ENCODE measurements at regions not wholly inside any gene's neighbourhood (a gene's known extent, or its start where the extent isn't known, plus 50 kb on each side); places are given as distances from the start of the nearest gene placed in this dataset.
"Not testable (repeated sequence)": the region's sequence is repeated elsewhere in the genome, so short reads cannot be mapped to it uniquely, and the experiment has no call there.

DNA sequence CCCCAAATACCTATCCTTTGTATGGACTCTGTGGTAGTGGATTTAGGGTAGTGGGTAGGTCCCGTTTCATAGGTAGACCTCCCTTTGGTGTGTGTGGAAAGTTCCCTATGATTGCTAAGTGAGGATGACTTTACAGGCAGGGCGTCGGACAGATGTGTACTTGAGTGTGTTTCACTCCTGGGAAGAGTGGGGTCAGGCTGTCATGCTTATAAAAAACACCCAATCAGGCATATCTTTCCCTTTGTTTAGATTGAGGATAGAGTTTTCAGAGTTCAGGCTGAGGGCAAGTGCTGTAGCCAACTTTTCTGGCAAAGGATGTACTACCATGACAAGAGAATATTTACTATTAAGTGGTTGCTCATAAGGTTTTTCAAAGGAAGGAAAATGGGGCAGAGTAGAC is 242.0 kb downstream of the YTHDC2 start:
- peaks cover 3% of the 10 kb centered on the region for H3K27me3 Mint-ChIP-seq
- H3K4me1 Mint-ChIP-seq, result no peaks in the 10 kb centered on the region
- H3K9me3 Mint-ChIP-seq, result no peaks in the 10 kb centered on the region
- no peak for ATAC-seq (replicated peaks)
- H3K4me3 Mint-ChIP-seq, result no peak overlapping the region
- H3K36me3 Mint-ChIP-seq (ENCODE audit: low read depth), result no peaks in the 10 kb centered on the region
- H3K27ac Mint-ChIP-seq, result no peak overlapping the region

DNA sequence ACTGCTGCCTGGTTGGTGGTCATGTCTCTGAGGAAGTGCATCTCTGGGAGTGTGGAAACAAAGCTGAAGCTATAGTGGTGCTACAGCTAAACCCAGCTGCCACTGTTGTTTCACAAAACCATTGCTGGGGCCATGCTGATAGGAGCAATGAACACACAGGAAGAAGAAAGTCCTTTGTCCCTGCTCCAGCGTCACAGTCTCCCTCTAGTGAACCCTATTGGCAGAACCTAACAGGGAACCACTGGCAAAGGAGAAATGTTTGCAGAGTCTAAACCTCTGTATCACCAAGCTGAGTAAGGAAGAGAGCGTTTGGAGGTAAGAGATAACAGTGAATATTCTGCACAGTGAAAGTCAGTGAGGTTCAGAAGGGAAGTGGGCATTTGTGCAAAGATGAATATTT is 244.0 kb downstream of the YTHDC2 start:
- Mint-ChIP-seq H3K27ac (no peak overlapping the region), H3K36me3 (ENCODE audit: low read depth) (no peaks in the 10 kb centered on the region), H3K9me3 (no peaks in the 10 kb centered on the region), H3K4me3 (no peak overlapping the region), H3K4me1 (no peaks in the 10 kb centered on the region), H3K27me3 (peaks cover 3% of the 10 kb centered on the region)
- ATAC-seq (replicated peaks), result no peak

DNA sequence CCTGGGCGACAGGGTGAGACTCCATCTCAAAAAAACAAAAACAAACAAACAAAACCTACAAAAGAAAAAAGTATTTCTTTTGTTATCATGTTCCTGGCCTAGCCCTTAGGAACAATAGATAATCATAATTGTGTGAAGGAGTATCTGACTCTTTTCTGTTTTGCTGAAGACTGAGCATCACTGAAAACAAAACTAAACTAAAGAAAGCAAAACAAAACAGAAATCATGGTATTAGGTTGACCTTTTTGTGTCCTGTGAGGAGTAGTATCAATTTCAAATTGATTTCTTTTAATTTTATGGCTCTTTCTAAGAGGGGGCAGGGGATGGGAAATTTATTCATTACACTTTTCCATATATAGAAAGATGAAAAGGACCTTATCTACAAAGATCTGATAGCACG is 246.0 kb downstream of the YTHDC2 start:
- no peak overlapping the region for H3K27ac Mint-ChIP-seq
- H3K27me3 Mint-ChIP-seq, result peaks cover 3% of the 10 kb centered on the region
- no peaks in the 10 kb centered on the region for H3K36me3 Mint-ChIP-seq (ENCODE audit: low read depth)
- no peaks in the 10 kb centered on the region for H3K9me3 Mint-ChIP-seq
- H3K4me1 Mint-ChIP-seq, result no peaks in the 10 kb centered on the region
- ATAC-seq (replicated peaks), result no peak
- no peak overlapping the region for H3K4me3 Mint-ChIP-seq

DNA sequence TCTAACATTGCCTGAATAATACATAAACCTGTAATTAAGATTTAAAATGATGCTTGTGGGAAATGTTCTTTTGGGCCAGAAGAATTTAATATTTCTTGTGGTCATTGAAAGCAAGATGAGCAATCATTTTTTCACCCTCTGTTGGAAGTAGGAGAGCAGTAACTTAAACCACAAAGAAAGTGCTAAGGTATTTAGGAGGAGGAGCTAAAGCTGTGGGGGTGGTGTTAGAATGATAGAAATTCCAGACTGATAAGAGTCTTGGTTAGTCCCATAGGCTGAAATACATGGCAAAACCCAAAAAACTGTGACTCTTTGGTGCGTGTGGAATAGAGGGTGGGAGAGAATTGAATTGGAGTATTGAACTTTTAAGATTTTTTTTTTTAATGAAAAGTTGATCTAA is 247.0 kb downstream of the YTHDC2 start:
- H3K4me3 Mint-ChIP-seq, result no peak overlapping the region
- H3K36me3 Mint-ChIP-seq (ENCODE audit: low read depth), result no peaks in the 10 kb centered on the region
- no peak overlapping the region for H3K27ac Mint-ChIP-seq
- peaks cover 3% of the 10 kb centered on the region for H3K27me3 Mint-ChIP-seq
- no peak for ATAC-seq (replicated peaks)
- H3K9me3 Mint-ChIP-seq, result no peaks in the 10 kb centered on the region
- no peaks in the 10 kb centered on the region for H3K4me1 Mint-ChIP-seq

DNA sequence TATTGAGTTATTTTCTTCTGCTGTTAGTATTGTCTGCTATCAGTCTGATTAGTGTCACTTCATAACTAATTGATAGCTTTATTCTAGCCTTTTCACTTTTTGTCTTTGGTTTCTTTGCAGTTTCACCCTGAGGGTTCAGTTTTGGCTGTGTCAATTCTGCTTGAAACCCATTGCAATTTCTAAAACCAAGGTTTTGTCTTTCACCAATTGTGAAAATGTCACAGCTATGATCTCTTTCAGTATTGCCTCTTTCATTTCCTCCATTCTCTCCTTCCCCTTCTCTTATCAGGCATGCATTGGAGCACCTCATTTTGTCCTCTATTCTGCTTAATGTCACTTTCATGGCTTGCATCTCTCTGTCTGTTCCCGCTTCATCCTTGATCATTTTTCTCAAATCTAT is 248.1 kb downstream of the YTHDC2 start:
- Mint-ChIP-seq H3K9me3 (no peaks in the 10 kb centered on the region), H3K27me3 (peaks cover 3% of the 10 kb centered on the region), H3K36me3 (ENCODE audit: low read depth) (no peaks in the 10 kb centered on the region), H3K4me1 (no peaks in the 10 kb centered on the region), H3K27ac (no peak overlapping the region), H3K4me3 (no peak overlapping the region)
- ATAC-seq (replicated peaks), result no peak

DNA sequence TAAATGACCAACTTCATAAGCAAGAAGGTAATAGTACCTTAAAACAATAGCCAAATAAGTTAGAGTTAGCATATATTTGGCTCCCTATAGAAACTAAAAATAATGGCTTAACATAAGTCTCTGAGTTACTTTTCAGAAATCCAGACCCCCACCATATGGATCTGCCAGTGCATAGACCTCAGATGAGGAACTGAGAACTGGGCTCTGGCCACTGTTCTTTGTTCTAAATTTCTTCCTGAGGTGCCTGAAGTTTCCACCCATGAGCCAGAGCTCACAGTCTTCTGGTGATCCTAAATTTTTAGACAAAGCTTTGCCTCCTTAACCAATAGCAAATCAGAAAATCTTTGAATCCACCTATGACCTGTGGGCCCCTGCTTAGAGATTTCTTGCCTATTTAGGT is 250.9 kb downstream of the YTHDC2 start:
- no peaks in the 10 kb centered on the region for H3K4me1 Mint-ChIP-seq
- H3K36me3 Mint-ChIP-seq (ENCODE audit: low read depth), result no peaks in the 10 kb centered on the region
- H3K27me3 Mint-ChIP-seq, result no peaks in the 10 kb centered on the region
- H3K9me3 Mint-ChIP-seq, result peaks cover 6% of the 10 kb centered on the region
- ATAC-seq (replicated peaks), result no peak
- no peak overlapping the region for H3K4me3 Mint-ChIP-seq
- H3K27ac Mint-ChIP-seq, result no peak overlapping the region

DNA sequence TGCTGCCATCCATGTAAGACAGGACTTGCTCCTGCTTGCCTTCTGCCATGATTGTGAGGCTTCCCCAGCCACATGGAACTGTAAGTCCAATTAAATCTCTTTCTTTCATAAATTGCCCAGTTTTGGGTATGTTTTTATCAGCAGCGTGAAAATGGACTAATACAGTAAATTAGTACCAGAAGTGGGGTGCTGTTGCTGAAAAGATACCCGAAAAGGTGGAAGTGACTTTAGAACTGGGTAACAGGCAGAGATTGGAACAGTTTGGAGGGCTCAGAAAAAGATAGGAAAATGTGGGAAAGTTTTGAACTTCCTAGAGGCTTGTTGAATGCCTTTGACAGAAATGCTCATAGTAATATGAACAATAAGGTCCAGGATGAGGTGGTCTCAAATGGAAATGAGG is 253.3 kb downstream of the YTHDC2 start:
- H3K4me3 Mint-ChIP-seq; H3K27ac Mint-ChIP-seq; H3K9me3 Mint-ChIP-seq; ATAC-seq (replicated peaks); H3K27me3 Mint-ChIP-seq; H3K36me3 Mint-ChIP-seq (ENCODE audit: low read depth); H3K4me1 Mint-ChIP-seq: not testable (repeated sequence)

DNA sequence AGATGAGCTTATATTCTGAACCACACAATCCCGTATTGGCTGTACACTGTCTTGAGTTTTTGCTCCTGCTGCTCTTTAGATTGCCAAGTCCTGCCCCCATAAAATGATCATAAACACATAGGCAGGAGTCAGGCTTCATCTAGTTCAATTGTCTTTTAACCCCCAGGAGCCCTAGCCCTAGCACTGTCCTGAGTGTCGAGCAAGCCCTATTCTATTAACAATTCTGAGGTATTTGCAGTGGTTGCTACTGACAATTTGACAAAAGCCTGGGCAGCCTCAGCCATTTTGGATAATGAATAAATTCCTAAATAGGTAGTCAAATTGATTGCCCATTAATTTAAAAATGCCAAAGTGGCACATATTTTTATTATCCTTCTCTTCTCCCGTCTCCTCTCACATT is 257.2 kb downstream of the YTHDC2 start:
- peaks cover 6% of the 10 kb centered on the region for H3K9me3 Mint-ChIP-seq
- H3K4me3 Mint-ChIP-seq, result no peak overlapping the region
- ATAC-seq (replicated peaks), result no peak
- no peaks in the 10 kb centered on the region for H3K36me3 Mint-ChIP-seq (ENCODE audit: low read depth)
- no peak overlapping the region for H3K27ac Mint-ChIP-seq
- peaks cover 3% of the 10 kb centered on the region for H3K27me3 Mint-ChIP-seq
- H3K4me1 Mint-ChIP-seq, result no peaks in the 10 kb centered on the region

DNA sequence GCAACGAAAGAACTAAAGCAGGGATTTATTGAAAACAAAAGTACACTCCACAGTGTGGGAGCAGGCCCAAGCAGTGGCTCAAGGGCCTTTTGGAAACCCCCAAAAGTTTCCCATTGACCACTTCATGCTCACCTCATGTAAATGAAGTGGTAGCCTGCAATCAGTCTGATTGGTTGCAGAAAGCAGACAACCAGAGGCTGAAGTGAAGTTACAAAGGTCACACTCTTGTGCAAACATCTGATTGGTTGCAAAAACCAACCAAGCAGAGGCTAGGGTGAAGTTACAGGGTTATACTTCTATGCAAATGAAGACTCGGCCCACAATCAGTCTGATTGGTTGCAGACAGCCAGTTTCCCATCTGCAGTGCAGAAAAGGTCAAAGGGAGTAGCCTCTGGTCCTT is 258.0 kb downstream of the YTHDC2 start:
- no peak overlapping the region for H3K4me3 Mint-ChIP-seq
- peaks cover 6% of the 10 kb centered on the region for H3K27me3 Mint-ChIP-seq
- no peak overlapping the region for H3K27ac Mint-ChIP-seq
- H3K9me3 Mint-ChIP-seq, result peaks cover 6% of the 10 kb centered on the region
- ATAC-seq (replicated peaks), result no peak
- H3K36me3 Mint-ChIP-seq (ENCODE audit: low read depth), result no peaks in the 10 kb centered on the region
- H3K4me1 Mint-ChIP-seq, result no peaks in the 10 kb centered on the region

DNA sequence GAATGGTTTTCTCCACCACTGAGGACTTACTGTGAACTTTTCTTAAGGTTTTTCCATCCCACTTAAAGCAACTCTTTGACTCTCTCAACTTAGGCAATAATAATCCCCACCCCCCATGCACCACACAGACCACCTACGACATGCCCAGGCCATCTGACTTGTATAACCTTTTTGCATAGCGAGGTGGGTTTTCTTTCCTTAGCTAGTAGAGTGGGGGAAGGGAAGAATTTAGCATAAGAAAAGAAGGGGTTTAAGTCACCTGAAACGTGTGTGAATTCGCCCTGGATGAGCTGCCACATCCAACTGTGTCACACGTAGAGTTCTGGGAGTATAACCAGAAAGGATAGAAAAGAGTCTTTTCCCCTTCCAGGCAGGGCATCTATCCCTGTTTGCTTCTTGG is 262.7 kb downstream of the YTHDC2 start:
- Mint-ChIP-seq H3K27me3 (peaks cover 12% of the 10 kb centered on the region), H3K36me3 (ENCODE audit: low read depth) (no peaks in the 10 kb centered on the region), H3K9me3 (no peaks in the 10 kb centered on the region), H3K27ac (no peak overlapping the region), H3K4me1 (no peaks in the 10 kb centered on the region), H3K4me3 (no peak overlapping the region)
- no peak for ATAC-seq (replicated peaks)

DNA sequence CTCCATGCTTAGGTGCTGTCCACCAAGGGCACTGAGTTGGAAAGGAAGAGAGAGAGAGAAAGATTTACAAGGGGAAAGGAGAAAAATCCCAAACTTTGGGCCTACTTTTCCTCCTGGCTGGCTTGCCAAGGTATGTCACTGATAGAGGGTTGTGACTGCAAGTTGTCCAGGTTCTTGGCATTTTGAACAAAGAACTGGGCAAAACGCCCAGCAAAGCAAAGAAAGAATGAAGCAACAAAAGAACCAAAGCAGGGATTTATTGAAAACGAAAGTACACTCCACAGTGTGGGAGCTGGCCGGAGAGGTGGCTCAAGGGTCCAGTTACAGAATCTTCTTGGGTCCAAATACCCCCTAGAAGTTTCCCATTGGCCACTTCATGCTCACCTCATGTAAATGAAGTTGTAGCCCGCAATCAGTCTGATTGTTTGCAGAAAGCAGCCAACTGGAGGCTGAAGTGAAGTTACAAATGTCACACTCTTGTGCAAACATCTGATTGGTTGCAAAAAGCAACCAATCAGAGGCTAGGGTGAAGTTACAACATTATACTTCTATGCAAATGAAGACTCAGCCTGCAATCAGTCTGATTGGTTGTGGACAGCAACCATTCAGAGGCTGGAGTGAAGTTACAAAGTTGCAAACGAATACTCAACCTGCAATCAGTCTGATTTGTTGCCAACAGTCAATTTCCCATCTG is 263.5 kb downstream of the YTHDC2 start:
- Mint-ChIP-seq H3K9me3 (no peaks in the 10 kb centered on the region), H3K27ac (no peak overlapping the region), H3K4me3 (no peak overlapping the region), H3K36me3 (ENCODE audit: low read depth) (no peaks in the 10 kb centered on the region), H3K4me1 (no peaks in the 10 kb centered on the region), H3K27me3 (peaks cover 12% of the 10 kb centered on the region)
- no peak for ATAC-seq (replicated peaks)

DNA sequence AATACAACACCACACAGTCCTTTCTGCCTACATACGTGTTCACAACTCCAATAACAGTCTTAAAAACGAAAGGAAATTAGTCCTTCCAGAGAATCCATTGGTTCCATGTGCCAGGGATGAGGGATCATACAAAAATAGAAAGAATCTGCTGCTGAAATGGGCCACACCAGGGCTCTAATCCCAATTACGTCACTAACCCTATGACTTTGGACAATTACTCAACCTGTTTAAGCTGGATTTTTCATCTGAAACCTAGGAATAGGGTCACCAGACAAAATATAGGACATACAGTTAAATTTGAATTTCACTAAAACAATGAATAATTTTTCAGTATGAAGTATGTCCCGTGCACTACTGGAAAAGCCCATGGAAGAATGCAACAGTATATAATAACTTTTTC is 264.7 kb downstream of the YTHDC2 start:
- no peak for ATAC-seq (replicated peaks)

DNA sequence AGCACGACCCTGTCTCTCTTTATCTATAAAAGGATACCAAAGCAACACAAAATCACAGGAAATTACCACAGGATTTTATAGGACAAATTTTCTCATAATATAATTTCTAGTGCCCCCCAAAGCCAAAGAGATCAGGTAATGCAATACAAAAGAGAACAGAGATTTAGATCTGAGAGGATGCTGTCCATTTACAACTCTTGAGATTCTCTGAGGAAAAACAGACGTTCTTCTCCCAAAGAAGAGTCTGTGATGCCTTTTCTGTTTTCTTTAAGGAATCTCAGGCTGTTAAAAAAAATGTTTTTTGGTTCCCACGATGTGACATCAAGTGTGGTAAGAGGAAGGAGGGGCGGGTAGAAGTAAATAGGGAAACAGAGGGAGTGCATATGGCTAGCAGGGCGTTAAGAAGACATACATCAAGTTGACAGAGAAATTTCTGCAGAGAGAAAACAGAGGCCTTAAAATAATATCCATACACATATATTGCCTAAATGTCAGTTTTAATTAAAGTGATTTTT is 274.7 kb downstream of the YTHDC2 start:
- no peak for ATAC-seq (replicated peaks)
- peaks cover 5% of the 10 kb centered on the region for H3K27me3 Mint-ChIP-seq
- H3K4me1 Mint-ChIP-seq, result no peaks in the 10 kb centered on the region
- no peak overlapping the region for H3K27ac Mint-ChIP-seq
- H3K9me3 Mint-ChIP-seq, result no peaks in the 10 kb centered on the region
- H3K36me3 Mint-ChIP-seq (ENCODE audit: low read depth), result no peaks in the 10 kb centered on the region
- no peak overlapping the region for H3K4me3 Mint-ChIP-seq

More for the DNA sequence above, 264.7 kb downstream of the YTHDC2 start:
- H3K4me1 Mint-ChIP-seq, result no peaks in the 10 kb centered on the region
- H3K4me3 Mint-ChIP-seq, result no peak overlapping the region
- H3K27ac Mint-ChIP-seq, result no peak overlapping the region
- H3K27me3 Mint-ChIP-seq, result peaks cover 12% of the 10 kb centered on the region
- H3K9me3 Mint-ChIP-seq, result no peaks in the 10 kb centered on the region
- H3K36me3 Mint-ChIP-seq (ENCODE audit: low read depth), result no peaks in the 10 kb centered on the region

DNA sequence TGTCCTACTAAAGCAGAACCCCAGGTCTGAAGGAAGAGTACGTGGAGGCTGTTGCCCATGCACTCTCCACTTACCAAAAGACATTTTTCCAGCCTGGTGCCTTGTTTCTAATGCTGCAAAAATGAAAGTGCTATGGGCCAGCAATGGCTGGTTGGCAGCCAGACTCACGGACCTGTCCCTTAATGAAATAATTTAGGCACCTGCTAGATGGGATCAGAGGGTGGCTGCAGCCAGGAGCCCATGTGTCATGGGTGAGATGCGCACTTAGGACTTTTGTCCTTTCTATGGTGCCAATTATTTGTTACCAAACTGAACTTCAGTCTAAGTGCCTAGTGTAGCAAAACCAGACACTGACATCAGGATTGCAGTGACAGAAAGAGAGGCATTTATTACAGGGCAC is 276.3 kb downstream of the YTHDC2 start:
- H3K4me1 Mint-ChIP-seq, result no peaks in the 10 kb centered on the region
- H3K27ac Mint-ChIP-seq, result no peak overlapping the region
- no peak overlapping the region for H3K4me3 Mint-ChIP-seq
- H3K27me3 Mint-ChIP-seq, result peaks cover 5% of the 10 kb centered on the region
- no peaks in the 10 kb centered on the region for H3K36me3 Mint-ChIP-seq (ENCODE audit: low read depth)
- no peaks in the 10 kb centered on the region for H3K9me3 Mint-ChIP-seq
- ATAC-seq (replicated peaks), result no peak

DNA sequence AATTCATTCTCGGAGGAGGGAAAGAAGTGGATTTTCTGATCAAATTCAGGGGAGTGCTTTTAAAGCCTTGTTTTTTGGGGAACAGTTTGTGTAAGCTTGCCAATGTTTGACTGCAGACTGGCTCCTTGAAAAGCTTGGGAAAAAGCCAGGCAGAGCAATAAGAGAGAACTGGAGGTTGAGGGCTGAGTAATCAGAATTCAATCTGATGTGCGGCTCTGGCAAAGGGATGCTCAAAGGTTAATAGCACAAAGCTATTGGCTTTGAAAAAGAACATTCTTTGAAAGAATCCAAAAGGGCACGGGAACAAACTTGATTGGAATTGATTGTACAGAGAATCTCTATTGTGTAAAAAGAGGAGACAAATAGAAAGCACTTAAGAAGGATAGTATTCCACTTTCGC is 279.3 kb downstream of the YTHDC2 start:
- Mint-ChIP-seq H3K27ac (no peak overlapping the region), H3K4me3 (no peak overlapping the region), H3K27me3 (peaks cover 5% of the 10 kb centered on the region), H3K9me3 (no peaks in the 10 kb centered on the region), H3K4me1 (no peaks in the 10 kb centered on the region), H3K36me3 (ENCODE audit: low read depth) (no peaks in the 10 kb centered on the region)
- no peak for ATAC-seq (replicated peaks)

DNA sequence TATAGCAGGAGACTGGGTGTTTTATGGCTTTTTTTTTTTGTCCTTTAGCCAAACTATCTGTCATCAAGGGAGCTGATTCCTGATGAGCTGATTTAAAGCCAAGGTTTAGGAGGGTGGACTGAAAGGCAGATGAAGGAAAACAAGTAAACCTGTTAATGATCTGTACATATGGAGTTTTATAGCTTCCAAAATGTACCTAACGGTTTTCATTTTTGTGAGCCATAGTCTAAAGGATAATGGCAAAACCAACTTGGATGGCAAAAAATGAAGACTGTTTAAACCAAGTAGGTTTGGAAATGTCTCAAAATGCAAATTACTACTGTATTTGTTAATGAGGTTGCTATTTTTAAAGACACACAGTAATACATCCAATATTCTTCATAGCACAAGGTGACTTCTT is 281.5 kb downstream of the YTHDC2 start:
- Mint-ChIP-seq H3K4me1 (no peaks in the 10 kb centered on the region), H3K9me3 (no peaks in the 10 kb centered on the region), H3K27me3 (peaks cover 4% of the 10 kb centered on the region), H3K36me3 (ENCODE audit: low read depth) (no peaks in the 10 kb centered on the region), H3K27ac (no peak overlapping the region), H3K4me3 (no peak overlapping the region)
- ATAC-seq (replicated peaks), result no peak
